Esophagus squamous epithelium (tissue), 4 donors: ENCODE measurements at regions not wholly inside any gene's neighbourhood (a gene's known extent, or its start where the extent isn't known, plus 50 kb on each side); places are given as distances from the start of the nearest gene placed in this dataset.

Experiments
- CTCF ChIP-seq, 6 experiments: fragments of 450-650 bp in 4 of 6; fragments of 200-600 bp in 2 of 6; sonication (generic) in 2 of 6; IDR thresholded peaks; one replicate each; pipeline ENCODE4 v1.5.1; 2016 to 2019; ENCODE audit warnings: antibody characterized with exemption in 6 of 6, mild to moderate bottlenecking in 4 of 6, moderate library complexity in 4 of 6
- POLR2A ChIP-seq, 4 donors: fragments of 450-650 bp; IDR thresholded peaks; one replicate each; pipeline ENCODE4 v1.6.1; 2017; ENCODE audit warnings: antibody characterized with exemption in 4 of 4, mild to moderate bottlenecking in 4 of 4, moderate library complexity in 3 of 4

DNA sequence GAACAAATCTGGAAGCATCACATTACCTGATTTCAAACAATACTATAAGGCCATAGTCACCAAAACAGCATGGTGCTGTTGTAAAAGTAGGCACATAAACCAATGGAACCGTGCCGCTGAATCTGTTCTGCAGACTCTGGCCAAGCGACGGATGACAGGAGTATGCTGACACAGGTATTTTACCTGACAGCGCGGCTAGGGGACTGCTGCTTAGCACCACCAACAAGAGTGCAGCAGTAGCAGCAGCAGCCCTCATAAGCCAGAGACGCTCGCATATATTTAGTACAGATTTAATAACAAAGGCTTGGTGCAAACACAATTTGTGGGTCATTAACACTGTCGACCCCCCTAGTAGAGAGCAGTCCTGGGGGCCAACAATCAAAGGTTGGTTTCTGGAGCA is 677.6 kb upstream of the LMO3 start:
- TF ChIP-seq CTCF (IDR thresholded peaks at IDR 0.05) (no peak), POLR2A (IDR thresholded peaks at IDR 0.05) (no peak)
